WTC11 (cell line): ENCODE measurements at regions not wholly inside any gene's neighbourhood (a gene's known extent, or its start where the extent isn't known, plus 50 kb on each side); places are given as distances from the start of the nearest gene placed in this dataset.

Experiments used
- ATAC-seq: fragments of 200-7000 bp; cut with Tn5 transposase; 2 replicates; pipeline ENCODE4 v1.10.0; 2021; ENCODE audit warnings: mild to moderate bottlenecking, moderate library complexity
- CTCF ChIA-PET: fragments of 300-600 bp; sonication (Branson Sonifier 250); formaldehyde crosslinking; loops from one replicate; lab custom pipeline; 2021; ENCODE audit warnings: antibody characterized with exemption; lab: Charles Lee
- POLR2A ChIA-PET: fragments of 350-600 bp; sonication (Branson Sonifier 250); formaldehyde crosslinking; loops from one replicate; lab custom pipeline; 2021; ENCODE audit warnings: antibody characterized with exemption; lab: Charles Lee
- DNase-seq: peaks from one replicate; pipeline ENCODE4 v3.0.0; 2021; ENCODE audit warnings: low spot score
- H3K27ac Mint-ChIP-seq: 2 replicates; pipeline ENCODE4 v1.8.0; 2021; ENCODE audit warnings: mixed read lengths
- H3K27me3 Mint-ChIP-seq: 2 replicates; pipeline ENCODE4 v1.8.0; 2021; ENCODE audit warnings: low read depth, mild to moderate bottlenecking, moderate library complexity, mixed read lengths
- H3K36me3 Mint-ChIP-seq: 2 replicates; pipeline ENCODE4 v1.8.0; 2021; ENCODE audit warnings: mixed read lengths
- H3K4me1 Mint-ChIP-seq: 2 replicates; pipeline ENCODE4 v1.8.0; 2022; ENCODE audit warnings: mixed read lengths
- H3K4me3 Mint-ChIP-seq: 2 replicates; pipeline ENCODE4 v1.8.0; 2021; ENCODE audit warnings: mild to moderate bottlenecking, moderate library complexity, mixed read lengths
- H3K9me3 Mint-ChIP-seq: 2 replicates; pipeline ENCODE4 v1.8.0; 2021; ENCODE audit warnings: mixed read lengths
- CREB1 ChIP-seq: sonication (generic); formaldehyde crosslinking; IDR thresholded peaks from 2 replicates; pipeline ENCODE4 v1.8.0; 2023; ENCODE audit warnings: mild to moderate bottlenecking, missing genetic modification reagents
- ESRRA ChIP-seq: sonication (generic); formaldehyde crosslinking; IDR thresholded peaks from 2 replicates; pipeline ENCODE4 v1.8.1; 2022; ENCODE audit warnings: mild to moderate bottlenecking, missing genetic modification reagents, borderline replicate concordance
- GRHL2 ChIP-seq: fragments of 250-450 bp; sonication (Bioruptor Pico); IDR thresholded peaks from 2 replicates; pipeline ENCODE4 v1.8.0; 2022; ENCODE audit warnings: mild to moderate bottlenecking, moderate library complexity; ENCODE audit not compliant: insufficient replicate concordance, severe bottlenecking
- JUN ChIP-seq: sonication (generic); formaldehyde crosslinking; IDR thresholded peaks from 2 replicates; pipeline ENCODE4 v1.8.0; 2023; ENCODE audit warnings: mild to moderate bottlenecking, missing genetic modification reagents
- NFE2L1 ChIP-seq: sonication (generic); formaldehyde crosslinking; IDR thresholded peaks from 2 replicates; pipeline ENCODE4 v1.8.1; 2023; ENCODE audit warnings: missing genetic modification reagents
- NR1H2 ChIP-seq: sonication (generic); formaldehyde crosslinking; IDR thresholded peaks from 2 replicates; pipeline ENCODE4 v1.9.0; 2021; ENCODE audit warnings: mild to moderate bottlenecking, moderate library complexity, missing genetic modification reagents
- ZNF121 ChIP-seq: sonication (generic); formaldehyde crosslinking; IDR thresholded peaks from 2 replicates; pipeline ENCODE4 v1.8.0; 2023; ENCODE audit warnings: missing genetic modification reagents
- ZNF232 ChIP-seq: sonication (generic); formaldehyde crosslinking; IDR thresholded peaks from 2 replicates; pipeline ENCODE4 v1.8.0; 2022; ENCODE audit warnings: mild to moderate bottlenecking, missing genetic modification reagents
- ZNF263 ChIP-seq: sonication (generic); formaldehyde crosslinking; IDR thresholded peaks from 2 replicates; pipeline ENCODE4 v1.8.1; 2022; ENCODE audit warnings: low read depth, mild to moderate bottlenecking, moderate library complexity, missing genetic modification reagents
- ZNF317 ChIP-seq: sonication (generic); formaldehyde crosslinking; IDR thresholded peaks from 2 replicates; pipeline ENCODE4 v1.8.1; 2023; ENCODE audit warnings: low read depth, mild to moderate bottlenecking, moderate library complexity, missing genetic modification reagents, borderline replicate concordance
- TF ChIP-seq, protein P1 (sequence below): sonication (generic); formaldehyde crosslinking; IDR thresholded peaks from 2 replicates; pipeline ENCODE4 v1.8.1; 2023; ENCODE audit warnings: mild to moderate bottlenecking, missing genetic modification reagents, borderline replicate concordance
- TF ChIP-seq, protein P2 (sequence below): sonication (generic); formaldehyde crosslinking; IDR thresholded peaks from 2 replicates; pipeline ENCODE4 v1.8.0; 2022; ENCODE audit warnings: missing genetic modification reagents
- TF ChIP-seq, protein P3 (sequence below): sonication (generic); formaldehyde crosslinking; IDR thresholded peaks from 2 replicates; pipeline ENCODE4 v1.8.1; 2022; ENCODE audit warnings: low read depth, missing genetic modification reagents, borderline replicate concordance
- TF ChIP-seq, protein P4 (sequence below): sonication (generic); formaldehyde crosslinking; IDR thresholded peaks from 2 replicates; pipeline ENCODE4 v1.8.1; 2023; ENCODE audit warnings: mild to moderate bottlenecking, missing genetic modification reagents
- TF ChIP-seq, protein P5 (sequence below): sonication (generic); formaldehyde crosslinking; IDR thresholded peaks from 2 replicates; pipeline ENCODE4 v1.8.0; 2023; ENCODE audit warnings: missing genetic modification reagents
- TF ChIP-seq, protein P6 (sequence below): sonication (generic); formaldehyde crosslinking; IDR thresholded peaks from 2 replicates; pipeline ENCODE4 v1.8.0; 2022; ENCODE audit warnings: mild to moderate bottlenecking, missing genetic modification reagents
- TF ChIP-seq, protein P7 (sequence below): sonication (generic); formaldehyde crosslinking; IDR thresholded peaks from 2 replicates; pipeline ENCODE4 v1.8.0; 2023; ENCODE audit warnings: mild to moderate bottlenecking, missing genetic modification reagents
- TF ChIP-seq, protein P8 (sequence below): sonication (generic); formaldehyde crosslinking; IDR thresholded peaks from 2 replicates; pipeline ENCODE4 v1.8.1; 2023; ENCODE audit warnings: mild to moderate bottlenecking, missing genetic modification reagents

DNA sequence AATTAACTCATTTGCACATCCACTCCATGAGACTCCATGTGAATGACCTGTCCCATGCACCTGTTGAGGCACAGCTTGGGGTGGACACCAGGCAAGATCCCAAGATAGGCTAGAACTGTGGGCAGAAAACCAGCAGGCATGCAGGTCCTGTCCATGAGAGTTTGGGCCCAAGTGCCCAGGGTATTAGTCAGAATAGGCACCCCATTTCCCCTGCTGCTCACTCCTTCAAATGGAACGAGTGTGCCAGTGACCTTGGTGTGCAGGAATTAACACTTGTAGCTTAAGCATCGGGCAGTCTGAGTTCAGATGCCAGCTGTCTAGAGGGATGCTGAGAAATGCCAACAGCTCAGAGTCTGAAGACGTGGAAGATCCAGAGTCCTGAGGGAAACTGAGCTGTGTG lies 254.1 kb upstream of the GLI3 start (continued):
- TF ChIP-seq, protein P1, sequence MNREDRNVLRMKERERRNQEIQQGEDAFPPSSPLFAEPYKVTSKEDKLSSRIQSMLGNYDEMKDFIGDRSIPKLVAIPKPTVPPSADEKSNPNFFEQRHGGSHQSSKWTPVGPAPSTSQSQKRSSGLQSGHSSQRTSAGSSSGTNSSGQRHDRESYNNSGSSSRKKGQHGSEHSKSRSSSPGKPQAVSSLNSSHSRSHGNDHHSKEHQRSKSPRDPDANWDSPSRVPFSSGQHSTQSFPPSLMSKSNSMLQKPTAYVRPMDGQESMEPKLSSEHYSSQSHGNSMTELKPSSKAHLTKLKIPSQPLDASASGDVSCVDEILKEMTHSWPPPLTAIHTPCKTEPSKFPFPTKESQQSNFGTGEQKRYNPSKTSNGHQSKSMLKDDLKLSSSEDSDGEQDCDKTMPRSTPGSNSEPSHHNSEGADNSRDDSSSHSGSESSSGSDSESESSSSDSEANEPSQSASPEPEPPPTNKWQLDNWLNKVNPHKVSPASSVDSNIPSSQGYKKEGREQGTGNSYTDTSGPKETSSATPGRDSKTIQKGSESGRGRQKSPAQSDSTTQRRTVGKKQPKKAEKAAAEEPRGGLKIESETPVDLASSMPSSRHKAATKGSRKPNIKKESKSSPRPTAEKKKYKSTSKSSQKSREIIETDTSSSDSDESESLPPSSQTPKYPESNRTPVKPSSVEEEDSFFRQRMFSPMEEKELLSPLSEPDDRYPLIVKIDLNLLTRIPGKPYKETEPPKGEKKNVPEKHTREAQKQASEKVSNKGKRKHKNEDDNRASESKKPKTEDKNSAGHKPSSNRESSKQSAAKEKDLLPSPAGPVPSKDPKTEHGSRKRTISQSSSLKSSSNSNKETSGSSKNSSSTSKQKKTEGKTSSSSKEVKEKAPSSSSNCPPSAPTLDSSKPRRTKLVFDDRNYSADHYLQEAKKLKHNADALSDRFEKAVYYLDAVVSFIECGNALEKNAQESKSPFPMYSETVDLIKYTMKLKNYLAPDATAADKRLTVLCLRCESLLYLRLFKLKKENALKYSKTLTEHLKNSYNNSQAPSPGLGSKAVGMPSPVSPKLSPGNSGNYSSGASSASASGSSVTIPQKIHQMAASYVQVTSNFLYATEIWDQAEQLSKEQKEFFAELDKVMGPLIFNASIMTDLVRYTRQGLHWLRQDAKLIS (CRISPR knock-in tag): no peak
- TF ChIP-seq, protein P2, sequence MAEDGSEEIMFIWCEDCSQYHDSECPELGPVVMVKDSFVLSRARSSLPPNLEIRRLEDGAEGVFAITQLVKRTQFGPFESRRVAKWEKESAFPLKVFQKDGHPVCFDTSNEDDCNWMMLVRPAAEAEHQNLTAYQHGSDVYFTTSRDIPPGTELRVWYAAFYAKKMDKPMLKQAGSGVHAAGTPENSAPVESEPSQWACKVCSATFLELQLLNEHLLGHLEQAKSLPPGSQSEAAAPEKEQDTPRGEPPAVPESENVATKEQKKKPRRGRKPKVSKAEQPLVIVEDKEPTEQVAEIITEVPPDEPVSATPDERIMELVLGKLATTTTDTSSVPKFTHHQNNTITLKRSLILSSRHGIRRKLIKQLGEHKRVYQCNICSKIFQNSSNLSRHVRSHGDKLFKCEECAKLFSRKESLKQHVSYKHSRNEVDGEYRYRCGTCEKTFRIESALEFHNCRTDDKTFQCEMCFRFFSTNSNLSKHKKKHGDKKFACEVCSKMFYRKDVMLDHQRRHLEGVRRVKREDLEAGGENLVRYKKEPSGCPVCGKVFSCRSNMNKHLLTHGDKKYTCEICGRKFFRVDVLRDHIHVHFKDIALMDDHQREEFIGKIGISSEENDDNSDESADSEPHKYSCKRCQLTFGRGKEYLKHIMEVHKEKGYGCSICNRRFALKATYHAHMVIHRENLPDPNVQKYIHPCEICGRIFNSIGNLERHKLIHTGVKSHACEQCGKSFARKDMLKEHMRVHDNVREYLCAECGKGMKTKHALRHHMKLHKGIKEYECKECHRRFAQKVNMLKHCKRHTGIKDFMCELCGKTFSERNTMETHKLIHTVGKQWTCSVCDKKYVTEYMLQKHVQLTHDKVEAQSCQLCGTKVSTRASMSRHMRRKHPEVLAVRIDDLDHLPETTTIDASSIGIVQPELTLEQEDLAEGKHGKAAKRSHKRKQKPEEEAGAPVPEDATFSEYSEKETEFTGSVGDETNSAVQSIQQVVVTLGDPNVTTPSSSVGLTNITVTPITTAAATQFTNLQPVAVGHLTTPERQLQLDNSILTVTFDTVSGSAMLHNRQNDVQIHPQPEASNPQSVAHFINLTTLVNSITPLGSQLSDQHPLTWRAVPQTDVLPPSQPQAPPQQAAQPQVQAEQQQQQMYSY (CRISPR knock-in tag): no peak
- TF ChIP-seq NR1H2: no peak
- TF ChIP-seq, protein P3, sequence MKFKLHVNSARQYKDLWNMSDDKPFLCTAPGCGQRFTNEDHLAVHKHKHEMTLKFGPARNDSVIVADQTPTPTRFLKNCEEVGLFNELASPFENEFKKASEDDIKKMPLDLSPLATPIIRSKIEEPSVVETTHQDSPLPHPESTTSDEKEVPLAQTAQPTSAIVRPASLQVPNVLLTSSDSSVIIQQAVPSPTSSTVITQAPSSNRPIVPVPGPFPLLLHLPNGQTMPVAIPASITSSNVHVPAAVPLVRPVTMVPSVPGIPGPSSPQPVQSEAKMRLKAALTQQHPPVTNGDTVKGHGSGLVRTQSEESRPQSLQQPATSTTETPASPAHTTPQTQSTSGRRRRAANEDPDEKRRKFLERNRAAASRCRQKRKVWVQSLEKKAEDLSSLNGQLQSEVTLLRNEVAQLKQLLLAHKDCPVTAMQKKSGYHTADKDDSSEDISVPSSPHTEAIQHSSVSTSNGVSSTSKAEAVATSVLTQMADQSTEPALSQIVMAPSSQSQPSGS (CRISPR knock-in tag): no peak
- TF ChIP-seq ESRRA: no peak
- TF ChIP-seq ZNF232 (CRISPR knock-in tag): no peak
- TF ChIP-seq GRHL2 (CRISPR knock-in tag): no peak
- TF ChIP-seq CREB1 (CRISPR knock-in tag): no peak
- no peak for TF ChIP-seq NFE2L1
- TF ChIP-seq, protein P4, sequence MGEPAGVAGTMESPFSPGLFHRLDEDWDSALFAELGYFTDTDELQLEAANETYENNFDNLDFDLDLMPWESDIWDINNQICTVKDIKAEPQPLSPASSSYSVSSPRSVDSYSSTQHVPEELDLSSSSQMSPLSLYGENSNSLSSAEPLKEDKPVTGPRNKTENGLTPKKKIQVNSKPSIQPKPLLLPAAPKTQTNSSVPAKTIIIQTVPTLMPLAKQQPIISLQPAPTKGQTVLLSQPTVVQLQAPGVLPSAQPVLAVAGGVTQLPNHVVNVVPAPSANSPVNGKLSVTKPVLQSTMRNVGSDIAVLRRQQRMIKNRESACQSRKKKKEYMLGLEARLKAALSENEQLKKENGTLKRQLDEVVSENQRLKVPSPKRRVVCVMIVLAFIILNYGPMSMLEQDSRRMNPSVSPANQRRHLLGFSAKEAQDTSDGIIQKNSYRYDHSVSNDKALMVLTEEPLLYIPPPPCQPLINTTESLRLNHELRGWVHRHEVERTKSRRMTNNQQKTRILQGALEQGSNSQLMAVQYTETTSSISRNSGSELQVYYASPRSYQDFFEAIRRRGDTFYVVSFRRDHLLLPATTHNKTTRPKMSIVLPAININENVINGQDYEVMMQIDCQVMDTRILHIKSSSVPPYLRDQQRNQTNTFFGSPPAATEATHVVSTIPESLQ (CRISPR knock-in tag): no peak
- TF ChIP-seq, protein P5, sequence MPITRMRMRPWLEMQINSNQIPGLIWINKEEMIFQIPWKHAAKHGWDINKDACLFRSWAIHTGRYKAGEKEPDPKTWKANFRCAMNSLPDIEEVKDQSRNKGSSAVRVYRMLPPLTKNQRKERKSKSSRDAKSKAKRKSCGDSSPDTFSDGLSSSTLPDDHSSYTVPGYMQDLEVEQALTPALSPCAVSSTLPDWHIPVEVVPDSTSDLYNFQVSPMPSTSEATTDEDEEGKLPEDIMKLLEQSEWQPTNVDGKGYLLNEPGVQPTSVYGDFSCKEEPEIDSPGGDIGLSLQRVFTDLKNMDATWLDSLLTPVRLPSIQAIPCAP (CRISPR knock-in tag): no peak
- TF ChIP-seq JUN (CRISPR knock-in tag): no peak

DNA sequence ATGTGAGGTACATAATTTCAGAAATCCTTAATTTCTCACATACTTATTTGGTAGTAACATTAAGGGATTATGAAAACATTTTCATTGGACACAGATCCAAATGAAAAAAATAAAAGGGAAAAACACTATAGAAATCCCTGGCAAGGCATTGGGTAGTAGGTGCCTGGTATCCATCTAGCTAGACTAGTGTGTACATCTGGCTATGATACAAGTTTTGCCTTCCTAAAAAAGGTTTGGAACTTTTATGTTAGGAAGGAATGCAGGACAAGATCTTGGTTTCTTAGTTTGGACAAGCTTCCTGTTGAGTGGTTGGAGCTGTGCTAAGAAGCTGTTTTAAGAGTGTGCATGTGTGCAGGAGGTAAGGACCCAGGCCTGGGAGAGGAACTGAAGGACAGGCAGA lies 252.3 kb upstream of the GLI3 start:
- no peaks in the 10 kb centered on the region for H3K9me3 Mint-ChIP-seq
- CTCF ChIA-PET: no interaction called here
- ATAC-seq (no peak), DNase-seq (no peak)
- H3K4me3 Mint-ChIP-seq: no peak overlapping the region
- POLR2A ChIA-PET: no interaction called here
- H3K27me3 Mint-ChIP-seq: peaks cover 8% of the 10 kb centered on the region
- H3K36me3 Mint-ChIP-seq: no peaks in the 10 kb centered on the region
- TF ChIP-seq ZNF121 (CRISPR knock-in tag) (no peak), ZNF263 (CRISPR knock-in tag) (no peak), ZNF317 (CRISPR knock-in tag) (no peak)
- TF ChIP-seq, protein P6, sequence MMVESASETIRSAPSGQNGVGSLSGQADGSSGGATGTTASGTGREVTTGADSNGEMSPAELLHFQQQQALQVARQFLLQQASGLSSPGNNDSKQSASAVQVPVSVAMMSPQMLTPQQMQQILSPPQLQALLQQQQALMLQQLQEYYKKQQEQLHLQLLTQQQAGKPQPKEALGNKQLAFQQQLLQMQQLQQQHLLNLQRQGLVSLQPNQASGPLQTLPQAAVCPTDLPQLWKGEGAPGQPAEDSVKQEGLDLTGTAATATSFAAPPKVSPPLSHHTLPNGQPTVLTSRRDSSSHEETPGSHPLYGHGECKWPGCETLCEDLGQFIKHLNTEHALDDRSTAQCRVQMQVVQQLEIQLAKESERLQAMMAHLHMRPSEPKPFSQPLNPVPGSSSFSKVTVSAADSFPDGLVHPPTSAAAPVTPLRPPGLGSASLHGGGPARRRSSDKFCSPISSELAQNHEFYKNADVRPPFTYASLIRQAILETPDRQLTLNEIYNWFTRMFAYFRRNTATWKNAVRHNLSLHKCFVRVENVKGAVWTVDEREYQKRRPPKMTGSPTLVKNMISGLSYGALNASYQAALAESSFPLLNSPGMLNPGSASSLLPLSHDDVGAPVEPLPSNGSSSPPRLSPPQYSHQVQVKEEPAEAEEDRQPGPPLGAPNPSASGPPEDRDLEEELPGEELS: no peak
- TF ChIP-seq, protein P7, sequence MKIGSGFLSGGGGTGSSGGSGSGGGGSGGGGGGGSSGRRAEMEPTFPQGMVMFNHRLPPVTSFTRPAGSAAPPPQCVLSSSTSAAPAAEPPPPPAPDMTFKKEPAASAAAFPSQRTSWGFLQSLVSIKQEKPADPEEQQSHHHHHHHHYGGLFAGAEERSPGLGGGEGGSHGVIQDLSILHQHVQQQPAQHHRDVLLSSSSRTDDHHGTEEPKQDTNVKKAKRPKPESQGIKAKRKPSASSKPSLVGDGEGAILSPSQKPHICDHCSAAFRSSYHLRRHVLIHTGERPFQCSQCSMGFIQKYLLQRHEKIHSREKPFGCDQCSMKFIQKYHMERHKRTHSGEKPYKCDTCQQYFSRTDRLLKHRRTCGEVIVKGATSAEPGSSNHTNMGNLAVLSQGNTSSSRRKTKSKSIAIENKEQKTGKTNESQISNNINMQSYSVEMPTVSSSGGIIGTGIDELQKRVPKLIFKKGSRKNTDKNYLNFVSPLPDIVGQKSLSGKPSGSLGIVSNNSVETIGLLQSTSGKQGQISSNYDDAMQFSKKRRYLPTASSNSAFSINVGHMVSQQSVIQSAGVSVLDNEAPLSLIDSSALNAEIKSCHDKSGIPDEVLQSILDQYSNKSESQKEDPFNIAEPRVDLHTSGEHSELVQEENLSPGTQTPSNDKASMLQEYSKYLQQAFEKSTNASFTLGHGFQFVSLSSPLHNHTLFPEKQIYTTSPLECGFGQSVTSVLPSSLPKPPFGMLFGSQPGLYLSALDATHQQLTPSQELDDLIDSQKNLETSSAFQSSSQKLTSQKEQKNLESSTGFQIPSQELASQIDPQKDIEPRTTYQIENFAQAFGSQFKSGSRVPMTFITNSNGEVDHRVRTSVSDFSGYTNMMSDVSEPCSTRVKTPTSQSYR (CRISPR knock-in tag): no peak
- TF ChIP-seq, protein P8, sequence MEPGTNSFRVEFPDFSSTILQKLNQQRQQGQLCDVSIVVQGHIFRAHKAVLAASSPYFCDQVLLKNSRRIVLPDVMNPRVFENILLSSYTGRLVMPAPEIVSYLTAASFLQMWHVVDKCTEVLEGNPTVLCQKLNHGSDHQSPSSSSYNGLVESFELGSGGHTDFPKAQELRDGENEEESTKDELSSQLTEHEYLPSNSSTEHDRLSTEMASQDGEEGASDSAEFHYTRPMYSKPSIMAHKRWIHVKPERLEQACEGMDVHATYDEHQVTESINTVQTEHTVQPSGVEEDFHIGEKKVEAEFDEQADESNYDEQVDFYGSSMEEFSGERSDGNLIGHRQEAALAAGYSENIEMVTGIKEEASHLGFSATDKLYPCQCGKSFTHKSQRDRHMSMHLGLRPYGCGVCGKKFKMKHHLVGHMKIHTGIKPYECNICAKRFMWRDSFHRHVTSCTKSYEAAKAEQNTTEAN: no peak
- H3K27ac Mint-ChIP-seq: no peak overlapping the region
- peaks cover 10% of the 10 kb centered on the region for H3K4me1 Mint-ChIP-seq
